Activated CD4-positive, alpha-beta T cell treated with anti-CD3 and anti-CD28 coated beads, Interleukin-2, amount 10 ng/mL, durations not matched to agents 7 days and 5 days (primary cell): ENCODE measurements at regions not wholly inside any gene's neighbourhood (a gene's known extent, or its start where the extent isn't known, plus 50 kb on each side); places are given as distances from the start of the nearest gene placed in this dataset.
"Not testable (repeated sequence)": the region's sequence is repeated elsewhere in the genome, so short reads cannot be mapped to it uniquely, and the experiment has no call there.

Experiments
- CTCF ChIA-PET: fragments of 350-600 bp; sonication (Branson Sonifier 250); formaldehyde crosslinking; loops from one replicate; lab custom pipeline; 2021; ENCODE audit warnings: antibody characterized with exemption; lab: Charles Lee
- POLR2A ChIA-PET: fragments of 350-600 bp; sonication (Branson Sonifier 250); formaldehyde crosslinking; loops from one replicate; lab custom pipeline; 2021; ENCODE audit warnings: antibody characterized with exemption; lab: Charles Lee
- DNase-seq: peaks from one replicate; pipeline ENCODE4 v3.0.0-alpha.2; 2020
- H3K27ac Mint-ChIP-seq: one replicate; pipeline ENCODE4 v1.8.0; 2021; ENCODE audit warnings: mild to moderate bottlenecking, moderate library complexity, mixed read lengths
- H3K27me3 Mint-ChIP-seq: one replicate; pipeline ENCODE4 v1.8.0; 2021; ENCODE audit warnings: mixed read lengths
- H3K36me3 Mint-ChIP-seq: one replicate; pipeline ENCODE4 v1.8.0; 2021; ENCODE audit warnings: low read depth, mixed read lengths
- H3K4me1 Mint-ChIP-seq: one replicate; pipeline ENCODE4 v1.8.0; 2021; ENCODE audit warnings: mixed read lengths
- H3K4me3 Mint-ChIP-seq: one replicate; pipeline ENCODE4 v1.8.0; 2021; ENCODE audit warnings: mild to moderate bottlenecking, moderate library complexity, mixed read lengths
- H3K9me3 Mint-ChIP-seq: one replicate; pipeline ENCODE4 v1.8.0; 2021; ENCODE audit warnings: mixed read lengths

GRCh38 chr3:197359476-197359875, 61.1 kb upstream of the DLG1 start:
- peaks cover 13% of the 10 kb centered on the region for H3K9me3 Mint-ChIP-seq
- DNase-seq, H3K4me3 Mint-ChIP-seq, POLR2A ChIA-PET, H3K36me3 Mint-ChIP-seq, H3K27ac Mint-ChIP-seq, CTCF ChIA-PET, H3K27me3 Mint-ChIP-seq, H3K4me1 Mint-ChIP-seq: not testable (repeated sequence)

DNA sequence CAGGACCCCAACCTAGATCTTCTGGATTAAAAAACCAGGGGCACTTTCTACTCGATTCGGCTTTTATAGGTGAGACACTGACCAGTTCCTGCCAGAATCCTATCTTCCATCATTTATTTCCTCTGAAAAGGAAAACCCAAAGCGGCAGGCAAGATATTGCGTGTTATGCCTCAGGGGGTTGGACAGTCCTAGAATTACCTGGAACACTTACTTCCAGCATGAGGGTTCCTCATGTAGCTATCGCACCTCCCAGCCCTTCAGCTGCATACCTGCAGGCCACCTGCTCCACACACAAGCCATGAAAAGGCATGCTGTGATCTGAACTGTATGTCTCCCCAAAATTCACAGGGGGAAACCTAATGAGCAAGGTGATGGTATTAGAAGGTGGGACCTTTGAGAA, 58.3 kb upstream of the DLG1 start:
- Mint-ChIP-seq H3K4me1 (no peaks in the 10 kb centered on the region), H3K27me3 (peaks cover 3% of the 10 kb centered on the region), H3K27ac (no peak overlapping the region), H3K9me3 (peaks cover 13% of the 10 kb centered on the region), H3K36me3 (no peaks in the 10 kb centered on the region), H3K4me3 (no peak overlapping the region)
- CTCF ChIA-PET = interaction anchor here (0.6 to 1.3 kb wide), 2 partner anchors 14 to 583 kb away, joined by 3 read pairs; no protein-coding TSS in a partner anchor
- POLR2A ChIA-PET = no interaction called here
- DNase-seq = no peak

- Mint-ChIP-seq H3K4me3 (no peak overlapping the region), H3K27ac (no peak overlapping the region), H3K36me3 (no peaks in the 10 kb centered on the region), H3K9me3 (peaks cover 12% of the 10 kb centered on the region), H3K4me1 (no peaks in the 10 kb centered on the region), H3K27me3 (peaks cover 3% of the 10 kb centered on the region)
- DNase-seq = no peak
- ChIA-PET POLR2A (no interaction called here), CTCF (interaction anchor here (0.6 to 1.3 kb wide), 3 partner anchors 13 to 583 kb away, joined by 3 read pairs; no protein-coding TSS in a partner anchor)
Measured at GRCh38 chr3:197356275-197356674, 57.9 kb upstream of the DLG1 start.

GRCh38 chr3:197355713-197356112, 57.3 kb upstream of the DLG1 start:
- H3K9me3 Mint-ChIP-seq = peaks cover 11% of the 10 kb centered on the region
- no peaks in the 10 kb centered on the region for H3K36me3 Mint-ChIP-seq
- DNase-seq = no peak
- ChIA-PET POLR2A (interaction anchor here (0.6 kb wide), 1 partner anchor 147 kb away, joined by 3 read pairs; no protein-coding TSS in a partner anchor), CTCF (interaction anchor here (0.9 kb wide), 1 partner anchor 99 kb away, joined by 3 read pairs; no protein-coding TSS in a partner anchor)
- peaks cover 3% of the 10 kb centered on the region for H3K27me3 Mint-ChIP-seq
- no peak overlapping the region for H3K27ac Mint-ChIP-seq
- no peak overlapping the region for H3K4me3 Mint-ChIP-seq
- no peaks in the 10 kb centered on the region for H3K4me1 Mint-ChIP-seq

- ChIA-PET POLR2A (no interaction called here), CTCF (interaction anchor here (0.8 kb wide), 1 partner anchor 9 kb away, joined by 4 read pairs; no protein-coding TSS in a partner anchor)
- H3K27me3 Mint-ChIP-seq = peaks cover 3% of the 10 kb centered on the region
- peaks cover 3% of the 10 kb centered on the region for H3K9me3 Mint-ChIP-seq
- DNase-seq = no peak
- H3K4me3 Mint-ChIP-seq = no peak overlapping the region
- no peaks in the 10 kb centered on the region for H3K36me3 Mint-ChIP-seq
- H3K4me1 Mint-ChIP-seq = no peaks in the 10 kb centered on the region
- no peak overlapping the region for H3K27ac Mint-ChIP-seq
Measured at GRCh38 chr3:197354568-197355001, 56.2 kb upstream of the DLG1 start.

DNA sequence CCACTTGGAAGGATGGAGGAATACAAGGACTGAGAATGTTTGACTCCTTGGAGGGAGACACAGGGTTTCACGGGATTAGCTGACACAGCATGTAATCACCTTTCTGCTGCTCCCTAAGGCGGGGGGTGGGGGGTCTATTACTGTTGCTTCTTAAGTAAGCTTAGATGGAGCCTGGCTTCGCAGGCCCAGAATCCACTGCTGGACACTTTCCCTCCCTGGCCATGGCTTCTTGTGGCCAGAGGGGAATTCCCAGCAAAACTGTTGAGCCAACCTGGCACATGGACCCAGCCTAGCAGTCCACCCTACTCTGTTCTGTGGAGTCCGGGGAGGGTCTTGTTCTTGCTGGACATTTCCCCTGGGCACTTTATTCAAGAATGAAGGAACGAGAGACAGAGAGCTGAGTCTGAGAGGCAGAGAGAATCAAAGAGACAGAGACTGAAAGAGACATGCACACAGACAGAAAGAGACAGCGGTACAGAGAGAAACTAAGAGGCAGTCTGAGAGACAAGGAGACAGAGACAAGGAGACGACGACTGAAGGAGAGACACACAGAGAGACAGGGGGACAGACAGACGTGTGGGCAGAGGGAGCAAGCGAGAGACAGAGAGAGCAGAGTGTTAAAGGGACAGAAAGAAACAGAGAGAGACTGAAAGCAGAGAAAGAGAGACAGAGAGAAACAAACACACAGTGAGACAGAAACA, 55.6 kb upstream of the DLG1 start:
- no peak overlapping the region for H3K4me3 Mint-ChIP-seq
- ChIA-PET POLR2A (no interaction called here), CTCF (interaction anchor here (0.8 kb wide), 1 partner anchor 10 kb away, joined by 4 read pairs; no protein-coding TSS in a partner anchor)
- H3K36me3 Mint-ChIP-seq = no peaks in the 10 kb centered on the region
- no peaks in the 10 kb centered on the region for H3K9me3 Mint-ChIP-seq
- DNase-seq = no peak
- peaks cover 3% of the 10 kb centered on the region for H3K27me3 Mint-ChIP-seq
- no peak overlapping the region for H3K27ac Mint-ChIP-seq
- no peaks in the 10 kb centered on the region for H3K4me1 Mint-ChIP-seq

- POLR2A ChIA-PET = no interaction called here
- no peaks in the 10 kb centered on the region for H3K9me3 Mint-ChIP-seq
- H3K4me1 Mint-ChIP-seq = no peaks in the 10 kb centered on the region
- H3K27me3 Mint-ChIP-seq = peaks cover 3% of the 10 kb centered on the region
- CTCF ChIA-PET = interaction anchor here (0.9 kb wide), 1 partner anchor 22 kb away, joined by 3 read pairs; no protein-coding TSS in a partner anchor
- no peak overlapping the region for H3K27ac Mint-ChIP-seq
- no peaks in the 10 kb centered on the region for H3K36me3 Mint-ChIP-seq
- no peak overlapping the region for H3K4me3 Mint-ChIP-seq
- no peak for DNase-seq
Measured at GRCh38 chr3:197353001-197353866, 54.8 kb upstream of the DLG1 start.

GRCh38 chr3:197352382-197352781, 54.0 kb upstream of the DLG1 start:
- Mint-ChIP-seq H3K4me3 (no peak overlapping the region), H3K4me1 (no peaks in the 10 kb centered on the region), H3K27ac (no peak overlapping the region), H3K36me3 (no peaks in the 10 kb centered on the region), H3K9me3 (no peaks in the 10 kb centered on the region), H3K27me3 (peaks cover 3% of the 10 kb centered on the region)
- CTCF ChIA-PET = no interaction called here
- POLR2A ChIA-PET = no interaction called here
- no peak for DNase-seq

- no peaks in the 10 kb centered on the region for H3K36me3 Mint-ChIP-seq
- DNase-seq = no peak
- peaks cover 5% of the 10 kb centered on the region for H3K27me3 Mint-ChIP-seq
- H3K27ac Mint-ChIP-seq = no peak overlapping the region
- POLR2A ChIA-PET = no interaction called here
- H3K4me3 Mint-ChIP-seq = no peak overlapping the region
- H3K4me1 Mint-ChIP-seq = no peaks in the 10 kb centered on the region
- CTCF ChIA-PET = no interaction called here
- H3K9me3 Mint-ChIP-seq = no peaks in the 10 kb centered on the region
Measured at GRCh38 chr3:197350446-197350845, 52.0 kb upstream of the DLG1 start.

DNA sequence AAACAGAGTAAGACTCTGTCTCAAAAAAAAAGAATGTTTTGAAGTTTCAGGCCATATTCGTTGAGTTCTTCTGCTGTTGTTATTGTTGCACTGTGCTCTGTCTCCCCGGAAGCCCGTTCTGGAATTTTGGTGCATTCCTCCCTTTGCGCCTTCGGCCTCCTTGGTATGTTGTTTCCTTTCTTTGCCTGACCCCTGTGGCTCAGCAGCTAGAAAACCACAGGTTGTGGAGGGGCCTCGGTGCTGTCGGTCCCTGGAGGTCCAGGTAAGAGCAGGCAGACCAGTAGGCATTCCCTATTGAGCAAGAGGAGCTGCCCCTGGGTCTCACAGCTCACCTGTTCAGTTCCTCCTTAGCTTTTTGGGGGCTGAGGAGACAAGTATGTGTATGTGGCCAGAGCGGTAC, 51.0 kb upstream of the DLG1 start:
- no peaks in the 10 kb centered on the region for H3K36me3 Mint-ChIP-seq
- DNase-seq = no peak
- no peak overlapping the region for H3K27ac Mint-ChIP-seq
- ChIA-PET POLR2A (no interaction called here), CTCF (no interaction called here)
- H3K4me1 Mint-ChIP-seq = no peaks in the 10 kb centered on the region
- no peaks in the 10 kb centered on the region for H3K9me3 Mint-ChIP-seq
- H3K27me3 Mint-ChIP-seq = peaks cover 4% of the 10 kb centered on the region
- H3K4me3 Mint-ChIP-seq = no peak overlapping the region
